HG03280 (cell line): ENCODE measurements at regions not wholly inside any gene's neighbourhood (a gene's known extent, or its start where the extent isn't known, plus 50 kb on each side); places are given as distances from the start of the nearest gene placed in this dataset.
"Not testable (repeated sequence)": the region's sequence is repeated elsewhere in the genome, so short reads cannot be mapped to it uniquely, and the experiment has no call there.

Experiments
- ATAC-seq: cut with Tn5 transposase; IDR thresholded peaks from one replicate; pipeline ENCODE4 v1.9.1; 2021; ENCODE audit warnings: mild to moderate bottlenecking, moderate library complexity; ENCODE audit not compliant: unreplicated experiment

- no peak for ATAC-seq
Measured at GRCh38 chr3:177336873-177337450, 139.7 kb upstream of the TBL1XR1 start.

- peak; percentile 77 for ATAC-seq
Measured at GRCh38 chr3:177337541-177338331, 140.5 kb upstream of the TBL1XR1 start.

DNA sequence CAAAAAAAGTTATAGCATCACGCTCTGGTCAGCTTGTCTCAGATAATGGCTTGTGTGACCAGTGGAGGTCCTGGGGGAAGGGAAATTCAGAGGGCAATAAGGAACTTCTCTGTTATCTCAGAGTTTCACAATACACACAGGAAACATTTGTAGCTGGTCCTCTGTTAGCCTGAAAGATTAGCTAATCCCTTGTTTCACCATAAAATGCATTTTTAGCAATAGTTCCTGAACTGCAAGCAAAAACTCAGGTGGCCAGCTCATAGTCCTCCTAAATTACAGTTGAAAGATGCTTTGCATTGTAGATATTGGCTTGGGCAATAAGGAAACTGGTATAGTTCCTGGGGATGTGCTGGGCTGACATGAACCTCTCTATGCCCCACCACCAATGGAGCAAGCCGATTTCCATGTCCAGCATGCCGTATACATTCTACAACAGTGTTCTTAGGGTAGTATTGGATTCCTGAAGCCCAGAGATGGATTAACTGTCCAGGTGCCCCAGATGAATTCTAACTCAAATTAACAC lies 141.5 kb upstream of the TBL1XR1 start:
- ATAC-seq, result no peak

- ATAC-seq, result not testable (repeated sequence)
Measured at GRCh38 chr3:177339220-177339703, 142.0 kb upstream of the TBL1XR1 start.

DNA sequence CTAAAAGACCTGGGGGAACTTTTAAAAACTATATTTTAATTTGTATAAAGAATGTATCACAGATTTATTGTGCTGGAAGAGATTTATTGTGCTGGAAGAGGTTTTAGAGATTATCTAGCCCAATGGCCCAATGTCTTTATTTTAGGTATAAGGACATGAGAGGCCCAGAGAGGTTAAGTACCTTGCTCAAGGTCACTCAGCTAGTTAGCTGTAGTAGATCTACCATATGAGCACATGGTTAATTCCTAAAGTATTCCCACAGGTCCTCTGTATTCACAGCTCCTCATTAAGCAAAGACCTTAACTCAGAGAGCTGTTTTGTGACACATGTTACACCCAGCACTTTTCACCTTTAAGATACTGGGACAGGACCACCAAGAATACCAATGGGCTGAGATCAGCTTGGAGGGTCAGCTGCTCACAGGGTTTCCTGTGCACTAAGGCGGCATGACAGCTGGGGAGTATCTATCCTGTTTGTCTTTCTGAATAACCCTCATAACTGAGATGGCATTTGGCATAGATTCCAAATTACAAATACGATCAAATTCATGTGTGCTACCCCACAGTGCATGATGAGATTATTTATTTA lies 143.1 kb upstream of the TBL1XR1 start:
- ATAC-seq, result no peak

- no peak for ATAC-seq
Measured at GRCh38 chr3:177341736-177342419, 144.6 kb upstream of the TBL1XR1 start.

- ATAC-seq, result no peak
Measured at GRCh38 chr3:177343122-177343625, 145.9 kb upstream of the TBL1XR1 start.

GRCh38 chr3:177345049-177345972 lies 148.0 kb upstream of the TBL1XR1 start:
- peak; percentile 84 for ATAC-seq

DNA sequence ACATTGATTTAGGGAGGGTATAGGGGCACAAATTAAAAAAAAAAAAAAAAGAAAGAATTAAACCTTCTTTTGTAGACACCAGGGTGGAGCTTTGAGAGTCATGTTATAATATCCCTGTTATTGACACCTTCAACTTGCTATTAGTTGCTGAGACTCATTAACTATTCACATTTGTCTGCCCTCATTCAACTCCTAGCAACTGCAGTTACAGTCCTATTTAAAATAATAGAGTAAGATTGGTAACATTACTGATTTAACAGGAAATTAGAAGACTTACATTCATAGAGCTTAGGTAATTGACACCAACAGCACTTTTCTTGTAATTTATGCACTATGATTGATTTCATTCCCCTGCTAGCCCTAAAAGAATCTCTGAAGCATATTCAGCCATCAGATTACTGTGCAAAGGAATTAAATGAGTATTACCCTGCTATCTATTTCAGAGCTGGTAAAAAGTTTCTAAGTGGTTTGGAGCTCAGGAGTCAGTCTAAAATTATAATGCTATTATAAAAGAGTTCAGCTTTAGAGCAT lies 148.8 kb upstream of the TBL1XR1 start:
- ATAC-seq, result peak; percentile 9

DNA sequence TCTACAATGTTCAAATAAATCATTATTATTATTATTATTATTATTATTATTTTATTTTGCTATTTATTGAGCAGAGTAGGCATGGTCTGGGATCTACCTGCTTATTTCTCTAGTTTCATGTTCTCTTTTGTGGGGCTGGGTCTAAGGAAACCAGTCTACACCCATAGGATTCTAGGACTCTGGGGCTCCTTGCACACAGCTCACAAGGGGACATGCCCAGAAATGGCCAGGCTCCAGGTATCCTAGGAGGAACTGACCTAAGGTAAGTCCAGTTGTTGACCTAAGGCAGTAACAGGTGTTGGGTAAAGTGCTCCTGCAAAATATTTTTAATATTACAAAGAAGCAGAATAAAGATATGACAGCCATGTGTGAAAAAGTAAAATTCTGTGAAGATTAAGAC lies 149.6 kb upstream of the TBL1XR1 start:
- no peak for ATAC-seq

DNA sequence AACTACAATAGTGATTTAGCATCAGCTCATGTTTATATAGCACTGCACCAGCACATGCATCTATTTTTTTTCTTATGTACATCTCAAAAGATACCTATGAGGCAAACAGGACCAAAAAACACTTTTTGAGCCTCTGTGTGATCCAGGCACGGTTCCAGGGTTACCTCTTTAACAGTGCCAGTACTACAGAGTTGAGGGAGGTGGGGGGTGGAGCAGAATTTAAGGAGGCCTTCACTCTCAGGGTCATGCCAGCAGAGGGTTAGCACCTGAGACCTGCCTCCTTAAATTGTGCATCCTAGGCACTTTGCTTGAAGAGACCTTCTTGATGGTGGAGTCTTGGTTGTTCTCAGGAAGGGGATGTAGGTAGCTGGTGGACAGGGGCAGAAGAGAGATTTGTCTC lies 150.3 kb upstream of the TBL1XR1 start:
- no peak for ATAC-seq

- no peak for ATAC-seq
Measured at GRCh38 chr3:177348974-177349373, 151.7 kb upstream of the TBL1XR1 start.

DNA sequence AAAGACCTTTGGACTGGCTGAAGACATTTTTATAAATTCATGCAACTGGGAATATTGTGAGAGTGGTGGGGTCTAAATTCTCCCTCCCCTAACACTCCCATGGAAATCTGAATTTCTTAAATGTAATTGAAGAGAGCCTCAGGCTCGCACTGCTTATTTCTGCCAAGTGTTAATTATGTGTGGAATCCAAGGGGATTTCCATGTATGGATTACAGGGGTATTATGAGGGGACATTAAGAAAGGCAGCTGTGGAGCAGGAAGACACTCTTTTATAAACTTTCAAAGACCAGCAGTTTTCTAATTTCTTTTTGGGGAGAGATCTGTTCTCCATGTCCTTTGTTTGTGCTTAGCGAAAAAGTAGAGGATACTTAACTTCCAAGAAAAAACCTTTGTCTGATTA lies 152.1 kb upstream of the TBL1XR1 start:
- ATAC-seq, result no peak

GRCh38 chr3:177350121-177350520 lies 152.8 kb upstream of the TBL1XR1 start:
- ATAC-seq, result no peak

GRCh38 chr3:177351206-177351605 lies 153.9 kb upstream of the TBL1XR1 start:
- no peak for ATAC-seq

GRCh38 chr3:177351757-177352158 lies 154.5 kb upstream of the TBL1XR1 start:
- ATAC-seq, result peak; percentile 96

GRCh38 chr3:177352424-177352823 lies 155.1 kb upstream of the TBL1XR1 start:
- no peak for ATAC-seq

- ATAC-seq, result no peak
Measured at GRCh38 chr3:177353140-177353539, 155.9 kb upstream of the TBL1XR1 start.

- ATAC-seq, result not testable (repeated sequence)
Measured at GRCh38 chr3:177353879-177354278, 156.6 kb upstream of the TBL1XR1 start.

DNA sequence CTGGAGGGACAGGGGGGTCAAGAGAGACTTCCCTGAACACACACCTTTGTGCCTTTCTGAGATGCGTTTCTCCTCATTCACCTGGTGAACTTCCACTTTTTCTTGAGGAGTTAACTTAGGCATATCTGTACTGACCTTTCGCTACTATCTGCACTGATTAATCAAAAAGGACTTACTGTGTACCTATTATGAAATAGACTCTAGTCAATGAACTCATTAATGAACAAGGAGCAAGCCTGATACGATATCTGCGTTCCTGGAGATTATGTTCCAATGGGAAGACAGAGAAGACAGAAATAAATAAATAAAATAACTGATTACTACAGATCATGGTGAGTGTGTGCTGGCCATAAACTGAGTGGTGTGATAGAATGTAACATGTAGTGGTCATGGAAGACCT lies 157.2 kb upstream of the TBL1XR1 start:
- ATAC-seq, result no peak
